CD4-positive, alpha-beta T cell treated with Interferon gamma for 1 hour (primary cell): ENCODE measurements at regions not wholly inside any gene's neighbourhood (a gene's known extent, or its start where the extent isn't known, plus 50 kb on each side); places are given as distances from the start of the nearest gene placed in this dataset.
A peak's percentile ranks its signal among the peaks of the same experiment; 100 is the strongest.

Experiments
- DNase-seq: peaks from one replicate; pipeline ENCODE4 v3.0.0-alpha.2; 2020

GRCh38 chr12:91418221-91419090 is 235.8 kb upstream of the DCN start:
- DNase-seq = no peak

- DNase-seq = no peak
Observed at GRCh38 chr12:91417650-91418049, 235.0 kb upstream of the DCN start.

GRCh38 chr12:91414636-91415035 is 232.0 kb upstream of the DCN start:
- no peak for DNase-seq

GRCh38 chr12:91413581-91414546 is 231.2 kb upstream of the DCN start:
- DNase-seq = no peak

- DNase-seq = no peak
Observed at GRCh38 chr12:91406920-91407341, 224.3 kb upstream of the DCN start.

- no peak for DNase-seq
Observed at GRCh38 chr12:91404441-91404840, 221.8 kb upstream of the DCN start.

GRCh38 chr12:91401190-91401589 is 218.6 kb upstream of the DCN start:
- no peak for DNase-seq

GRCh38 chr12:91400271-91400670 is 217.7 kb upstream of the DCN start:
- DNase-seq = no peak

- DNase-seq = no peak
Observed at GRCh38 chr12:91397866-91398532, 215.4 kb upstream of the DCN start.

GRCh38 chr12:91396293-91396692 is 213.7 kb upstream of the DCN start:
- no peak for DNase-seq

- DNase-seq = no peak
Observed at GRCh38 chr12:91395628-91396135, 213.1 kb upstream of the DCN start.

GRCh38 chr12:91394903-91395302 is 212.3 kb upstream of the DCN start:
- DNase-seq = no peak

- DNase-seq = no peak
Observed at GRCh38 chr12:91388573-91388972, 206.0 kb upstream of the DCN start.

GRCh38 chr12:91387461-91388134 is 205.0 kb upstream of the DCN start:
- DNase-seq = no peak

- DNase-seq = no peak
Observed at GRCh38 chr12:91384806-91385205, 202.2 kb upstream of the DCN start.

GRCh38 chr12:91384366-91384765 is 201.7 kb upstream of the DCN start:
- no peak for DNase-seq

GRCh38 chr12:91383099-91383498 is 200.5 kb upstream of the DCN start:
- DNase-seq = no peak

GRCh38 chr12:91382081-91382543 is 199.5 kb upstream of the DCN start:
- peak; percentile 75 for DNase-seq

- peak; percentile 17 for DNase-seq
Observed at GRCh38 chr12:91381309-91381804, 198.7 kb upstream of the DCN start.

- no peak for DNase-seq
Observed at GRCh38 chr12:91380631-91381030, 198.0 kb upstream of the DCN start.

GRCh38 chr12:91379051-91379775 is 196.6 kb upstream of the DCN start:
- DNase-seq = no peak
